Peyer's patch (tissue), 4 donors: ENCODE measurements at regions not wholly inside any gene's neighbourhood (a gene's known extent, or its start where the extent isn't known, plus 50 kb on each side); places are given as distances from the start of the nearest gene placed in this dataset.

ENCODE experiments used
- DNase-seq, 3 donors: peaks; one replicate each; pipeline ENCODE4 v3.0.0-alpha.2; 2017 to 2019
- H3K27ac ChIP-seq, 4 donors: fragments of 200-600 bp; sonication (generic); one replicate each; pipeline ENCODE4 v1.5.1; 2016 to 2019
- H3K27me3 ChIP-seq, 2 donors: fragments of 200-600 bp; sonication (generic); one replicate each; pipeline ENCODE4 v1.5.1; 2019
- H3K36me3 ChIP-seq, 3 donors: fragments of 200-600 bp; sonication (generic); one replicate each; pipeline ENCODE4 v1.5.1; 2016 to 2019
- H3K4me1 ChIP-seq, 4 donors: fragments of 200-600 bp; sonication (generic); one replicate each; pipeline ENCODE4 v1.5.1; 2016 to 2019
- H3K4me3 ChIP-seq, 4 donors: fragments of 200-600 bp; sonication (generic); 1 replicate in 3 of 4; 2 replicates in 1 of 4; pipeline ENCODE4 v1.5.1; 2016 to 2019; ENCODE audit warnings: mild to moderate bottlenecking in 1 of 4
- H3K9me3 ChIP-seq, 4 donors: fragments of 200-600 bp; sonication (generic); one replicate each; pipeline ENCODE4 v1.5.1; 2016 to 2019; ENCODE audit warnings: mild to moderate bottlenecking in 1 of 4
- CTCF ChIP-seq, 6 experiments: fragments of 450-650 bp in 4 of 6; fragments of 200-600 bp in 2 of 6; sonication (generic) in 1 of 6; IDR thresholded peaks; one replicate each; pipeline ENCODE4 v1.5.1; 2017 to 2019; ENCODE audit warnings: antibody characterized with exemption in 6 of 6, mild to moderate bottlenecking in 3 of 6, moderate library complexity in 1 of 6
- POLR2A ChIP-seq, 2 donors: fragments of 450-650 bp; IDR thresholded peaks; one replicate each; pipeline ENCODE4 v1.5.1; 2017; ENCODE audit warnings: antibody characterized with exemption in 2 of 2, mild to moderate bottlenecking in 2 of 2, moderate library complexity in 2 of 2

DNA sequence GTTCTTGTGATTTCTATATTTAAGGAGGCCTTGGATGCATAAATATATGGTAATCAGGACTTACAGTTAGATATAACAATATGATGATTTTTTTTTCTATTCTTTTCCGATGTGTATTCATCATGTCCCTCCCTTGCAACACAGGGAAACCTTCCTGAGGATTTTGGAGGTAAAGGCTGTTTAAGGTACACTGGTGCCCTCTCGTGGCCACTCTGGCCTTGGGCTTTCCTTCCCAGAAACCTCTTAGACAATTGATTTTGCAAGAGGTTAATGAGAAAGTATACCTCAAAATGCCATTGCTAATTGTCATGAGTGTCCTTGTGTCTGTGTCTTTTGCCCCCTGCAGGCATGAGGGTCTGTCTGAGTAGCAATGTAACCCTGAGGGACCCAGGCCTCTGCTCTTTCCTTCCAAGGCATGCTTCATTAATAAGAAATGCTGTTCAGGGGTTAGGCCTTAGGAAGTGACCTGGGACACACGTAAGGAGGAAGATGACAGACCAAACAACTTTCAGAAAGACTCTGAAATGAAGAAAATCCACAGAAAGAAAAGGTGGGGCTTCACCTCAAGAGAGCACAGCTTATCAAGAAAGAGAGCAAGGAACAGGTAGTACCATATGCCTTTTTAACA is 70.3 kb upstream of the PPP2R3A start:
- Histone ChIP-seq H3K4me1 (no peaks in the 10 kb centered on the region), H3K4me3 (no peak overlapping the region), H3K9me3 (no peaks in the 10 kb centered on the region), H3K36me3 (no peaks in the 10 kb centered on the region), H3K27me3 (no peaks in the 10 kb centered on the region), H3K27ac (no peak overlapping the region)
- peak; percentile 27 to 83 (median 72) for DNase-seq
- TF ChIP-seq POLR2A (IDR thresholded peaks at IDR 0.05) = no peak
- peak in 4 of 6 experiments; percentile 64 to 81 (median 78) for TF ChIP-seq CTCF (IDR thresholded peaks at IDR 0.05)

GRCh38 chr3:135895734-135896121 is 69.8 kb upstream of the PPP2R3A start:
- Histone ChIP-seq H3K4me3 (no peak overlapping the region), H3K36me3 (no peaks in the 10 kb centered on the region), H3K27ac (no peak overlapping the region), H3K4me1 (no peaks in the 10 kb centered on the region), H3K9me3 (no peaks in the 10 kb centered on the region), H3K27me3 (no peaks in the 10 kb centered on the region)
- DNase-seq = no peak
- TF ChIP-seq POLR2A (IDR thresholded peaks at IDR 0.05) (no peak), CTCF (IDR thresholded peaks at IDR 0.05) (no peak)

DNA sequence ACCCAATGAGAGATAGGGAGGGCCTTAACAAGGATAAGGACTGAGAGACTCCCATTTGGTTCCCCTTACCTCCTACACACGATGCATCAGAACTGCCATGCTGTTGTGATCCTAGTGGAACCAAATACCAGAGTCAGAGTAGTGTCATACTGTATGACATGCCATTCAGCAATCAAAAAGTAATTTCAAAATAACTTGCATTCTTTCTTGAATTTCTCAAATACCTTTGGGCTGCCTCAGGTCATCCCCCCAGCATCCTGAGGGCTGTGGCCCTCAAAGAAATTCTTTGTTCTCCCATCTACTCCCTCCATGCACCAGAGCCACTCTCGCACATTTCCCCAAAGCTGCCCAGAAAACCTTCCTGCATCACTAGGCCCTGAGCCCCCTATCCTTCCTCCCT is 68.9 kb upstream of the PPP2R3A start:
- no peak overlapping the region for H3K27ac ChIP-seq

DNA sequence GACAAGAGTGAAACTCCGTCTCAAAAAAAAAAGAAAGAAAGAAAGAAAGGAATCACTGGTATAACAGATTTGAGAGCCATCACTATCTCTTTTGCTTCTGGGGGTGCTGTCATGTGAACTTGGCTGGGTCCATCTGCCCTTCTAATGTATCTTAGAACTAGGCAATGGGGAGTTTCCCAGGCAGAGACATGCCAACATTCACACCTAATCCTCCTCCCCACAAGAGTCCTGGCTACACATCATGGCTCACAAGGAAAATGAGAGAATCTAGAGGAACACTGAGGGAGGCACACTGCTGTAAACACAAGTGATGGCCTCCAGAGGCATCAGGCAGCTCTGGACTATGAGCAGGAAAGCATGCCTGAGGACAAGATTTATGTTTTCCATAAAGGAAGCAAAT is 67.8 kb upstream of the PPP2R3A start:
- Histone ChIP-seq H3K27ac (no peak overlapping the region), H3K27me3 (no peaks in the 10 kb centered on the region), H3K36me3 (no peaks in the 10 kb centered on the region), H3K9me3 (no peaks in the 10 kb centered on the region), H3K4me3 (no peak overlapping the region), H3K4me1 (no peaks in the 10 kb centered on the region)
- TF ChIP-seq CTCF (IDR thresholded peaks at IDR 0.05) = no peak
- TF ChIP-seq POLR2A (IDR thresholded peaks at IDR 0.05) = no peak
- no peak for DNase-seq

More for the DNA sequence above, 68.9 kb upstream of the PPP2R3A start:
- H3K4me1 ChIP-seq = no peaks in the 10 kb centered on the region
- H3K36me3 ChIP-seq = no peaks in the 10 kb centered on the region
- no peak overlapping the region for H3K4me3 ChIP-seq
- H3K27me3 ChIP-seq = no peaks in the 10 kb centered on the region
- TF ChIP-seq POLR2A (IDR thresholded peaks at IDR 0.05) = no peak
- no peak for TF ChIP-seq CTCF (IDR thresholded peaks at IDR 0.05)
- no peaks in the 10 kb centered on the region for H3K9me3 ChIP-seq
- no peak for DNase-seq

GRCh38 chr3:135898774-135899173 is 66.8 kb upstream of the PPP2R3A start:
- TF ChIP-seq CTCF (IDR thresholded peaks at IDR 0.05) (no peak), POLR2A (IDR thresholded peaks at IDR 0.05) (no peak)
- Histone ChIP-seq H3K36me3 (no peaks in the 10 kb centered on the region), H3K9me3 (no peaks in the 10 kb centered on the region)

More at GRCh38 chr3:135898774-135899173, 66.8 kb upstream of the PPP2R3A start:
- H3K4me3 ChIP-seq = no peak overlapping the region
- H3K27me3 ChIP-seq = no peaks in the 10 kb centered on the region
- DNase-seq = no peak
- H3K4me1 ChIP-seq = no peaks in the 10 kb centered on the region
- no peak overlapping the region for H3K27ac ChIP-seq
